HG02571 (cell line): ENCODE measurements at regions not wholly inside any gene's neighbourhood (a gene's known extent, or its start where the extent isn't known, plus 50 kb on each side); places are given as distances from the start of the nearest gene placed in this dataset.

Source experiments
- ATAC-seq: cut with Tn5 transposase; IDR thresholded peaks from one replicate; pipeline ENCODE4 v1.9.1; 2021; ENCODE audit warnings: mild to moderate bottlenecking, moderate library complexity; ENCODE audit not compliant: unreplicated experiment

- ATAC-seq, result no peak
These were observed 366.7 kb downstream of the THBS2 start for GRCh38 chr6:168886964-168887363.

DNA sequence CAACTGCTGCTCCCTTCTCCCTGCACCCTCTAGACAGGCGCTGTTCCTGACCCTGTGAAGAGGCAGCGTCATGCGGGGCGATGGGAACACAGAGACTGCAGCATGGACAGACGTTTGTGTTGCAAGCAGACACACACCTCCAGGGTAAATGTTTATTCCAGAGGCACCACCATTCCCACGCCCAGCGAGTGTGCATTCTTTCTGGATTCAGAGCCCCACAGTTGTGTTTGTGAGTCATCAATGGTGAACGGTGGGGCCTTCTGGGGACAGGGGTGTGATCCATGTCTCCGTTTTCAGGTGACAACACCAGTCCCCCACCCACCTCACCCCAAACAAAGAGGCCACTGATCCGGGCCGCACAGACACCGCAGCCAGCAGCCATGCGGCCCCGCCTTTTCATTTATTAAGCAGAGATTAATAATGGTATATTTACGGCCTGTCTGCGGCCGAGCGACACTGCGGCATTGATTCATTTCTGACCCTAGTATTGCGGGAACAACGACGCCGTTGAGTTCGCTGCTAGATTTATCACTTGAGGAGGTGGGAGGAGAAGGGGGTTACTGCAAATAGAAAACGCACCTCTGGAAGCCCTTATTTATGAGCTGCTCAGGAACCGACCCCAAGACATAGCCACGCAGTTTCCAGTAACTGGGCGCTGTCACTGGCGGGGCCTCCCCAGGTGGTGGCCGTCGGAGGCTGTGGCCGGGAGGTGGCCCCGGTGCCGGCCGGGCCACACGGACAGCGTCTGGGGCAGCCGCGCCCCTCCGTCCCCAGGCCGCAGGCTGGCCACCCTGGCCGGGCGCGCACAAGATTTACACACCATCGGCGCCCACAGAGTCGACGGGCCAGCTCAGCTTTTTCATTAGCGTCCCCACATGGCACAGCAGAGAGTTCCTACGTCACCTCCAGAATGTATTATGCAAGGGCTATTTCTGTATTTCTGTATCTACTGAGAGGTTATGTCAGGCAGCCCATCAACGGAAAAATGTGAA lies 367.6 kb downstream of the THBS2 start:
- no peak for ATAC-seq

- ATAC-seq, result no peak
These were observed 368.4 kb downstream of the THBS2 start for GRCh38 chr6:168885196-168885595.

DNA sequence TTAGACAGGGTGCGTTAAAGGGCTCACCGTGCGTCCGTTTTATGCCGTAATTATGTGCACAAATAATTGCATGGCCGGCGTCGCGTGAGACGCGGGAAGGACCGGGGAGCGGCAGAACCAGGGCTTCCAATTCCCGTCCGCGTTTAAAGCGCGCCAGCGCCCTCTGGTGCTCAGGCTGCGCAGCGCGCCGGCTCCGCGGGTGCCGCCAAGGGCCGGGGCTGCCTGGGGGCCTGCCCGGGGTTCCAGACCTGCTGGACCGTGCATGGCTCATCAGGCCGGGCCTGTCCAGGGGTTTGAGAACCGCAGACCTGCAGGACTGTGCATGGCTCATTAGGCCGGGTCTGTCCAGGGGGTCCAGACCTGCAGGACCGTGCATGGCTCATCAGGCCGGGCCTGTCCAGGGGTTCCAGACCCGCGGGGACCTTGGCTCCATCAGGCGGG lies 369.0 kb downstream of the THBS2 start:
- no peak for ATAC-seq

GRCh38 chr6:168884050-168884645 lies 369.5 kb downstream of the THBS2 start:
- no peak for ATAC-seq

DNA sequence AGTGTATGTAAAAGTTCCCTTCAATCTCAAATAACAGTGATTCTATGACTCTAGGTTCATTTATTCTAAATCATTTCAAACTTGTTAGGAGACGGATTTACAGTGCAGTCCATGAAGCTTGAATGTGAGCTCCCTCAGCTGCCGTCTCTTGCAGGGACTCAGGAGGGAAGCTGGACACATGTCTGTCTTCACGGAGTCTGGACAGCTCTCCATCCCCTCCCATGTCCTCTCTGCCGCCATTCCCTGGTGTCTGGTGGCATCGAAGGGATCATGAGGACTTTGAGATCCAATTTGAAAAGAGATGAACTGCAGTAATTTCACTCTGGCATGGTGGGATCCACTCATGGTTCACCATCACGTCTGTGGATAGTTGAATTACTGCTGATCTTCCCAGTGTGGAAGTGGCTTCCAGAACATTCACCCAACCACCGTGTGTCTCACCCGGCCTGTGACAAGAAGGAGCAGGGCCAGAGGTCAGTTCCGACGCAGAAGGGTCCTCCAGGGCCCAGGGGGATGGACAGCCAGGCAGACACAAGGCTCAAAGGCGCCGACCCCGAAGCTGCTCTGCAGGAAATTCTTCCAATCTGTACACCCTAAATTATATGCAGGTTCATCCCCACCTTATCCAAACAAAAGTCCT lies 370.1 kb downstream of the THBS2 start:
- ATAC-seq, result no peak

DNA sequence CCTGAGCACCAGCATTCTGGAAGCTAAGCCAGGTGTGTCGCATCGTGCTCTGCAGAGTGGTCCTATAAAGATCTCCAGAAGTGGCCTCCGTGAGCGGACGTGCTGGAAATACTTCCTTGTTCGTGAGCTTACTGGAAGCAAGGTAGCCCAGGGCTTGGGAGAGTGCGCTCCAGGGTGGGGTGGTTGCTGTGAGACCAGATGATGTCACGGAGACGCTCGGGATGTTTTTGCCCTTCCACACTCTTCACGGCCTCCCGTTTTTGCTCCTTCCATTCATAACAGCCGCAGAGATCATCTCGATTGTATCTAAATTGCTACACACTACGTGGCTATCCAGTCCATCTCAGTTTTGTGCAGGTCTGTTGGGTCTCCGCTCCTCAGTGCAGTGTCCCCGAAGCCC lies 373.4 kb downstream of the THBS2 start:
- ATAC-seq, result no peak

- no peak for ATAC-seq
These were observed 375.8 kb downstream of the THBS2 start for GRCh38 chr6:168877821-168878282.

- no peak for ATAC-seq
These were observed 376.7 kb downstream of the THBS2 start for GRCh38 chr6:168876956-168877355.

- ATAC-seq, result no peak
These were observed 377.7 kb downstream of the THBS2 start for GRCh38 chr6:168875811-168876576.

DNA sequence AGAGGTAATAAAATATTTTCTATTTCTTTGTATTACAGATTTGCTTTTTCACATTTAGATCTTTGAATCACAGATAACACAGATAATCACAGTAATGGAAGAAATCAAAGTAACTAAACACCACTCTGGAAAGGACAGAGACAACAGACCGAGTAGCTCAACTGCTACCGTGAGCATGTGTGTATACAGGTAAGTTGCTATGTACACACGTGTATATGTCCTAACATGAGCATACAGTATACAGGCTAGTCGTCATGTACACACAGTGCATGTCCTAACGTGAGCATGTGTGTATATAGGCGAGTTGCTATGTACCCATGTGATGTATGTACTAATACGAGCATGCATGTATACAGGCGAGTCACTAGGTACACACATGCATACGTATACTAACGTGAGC lies 379.0 kb downstream of the THBS2 start:
- no peak for ATAC-seq

DNA sequence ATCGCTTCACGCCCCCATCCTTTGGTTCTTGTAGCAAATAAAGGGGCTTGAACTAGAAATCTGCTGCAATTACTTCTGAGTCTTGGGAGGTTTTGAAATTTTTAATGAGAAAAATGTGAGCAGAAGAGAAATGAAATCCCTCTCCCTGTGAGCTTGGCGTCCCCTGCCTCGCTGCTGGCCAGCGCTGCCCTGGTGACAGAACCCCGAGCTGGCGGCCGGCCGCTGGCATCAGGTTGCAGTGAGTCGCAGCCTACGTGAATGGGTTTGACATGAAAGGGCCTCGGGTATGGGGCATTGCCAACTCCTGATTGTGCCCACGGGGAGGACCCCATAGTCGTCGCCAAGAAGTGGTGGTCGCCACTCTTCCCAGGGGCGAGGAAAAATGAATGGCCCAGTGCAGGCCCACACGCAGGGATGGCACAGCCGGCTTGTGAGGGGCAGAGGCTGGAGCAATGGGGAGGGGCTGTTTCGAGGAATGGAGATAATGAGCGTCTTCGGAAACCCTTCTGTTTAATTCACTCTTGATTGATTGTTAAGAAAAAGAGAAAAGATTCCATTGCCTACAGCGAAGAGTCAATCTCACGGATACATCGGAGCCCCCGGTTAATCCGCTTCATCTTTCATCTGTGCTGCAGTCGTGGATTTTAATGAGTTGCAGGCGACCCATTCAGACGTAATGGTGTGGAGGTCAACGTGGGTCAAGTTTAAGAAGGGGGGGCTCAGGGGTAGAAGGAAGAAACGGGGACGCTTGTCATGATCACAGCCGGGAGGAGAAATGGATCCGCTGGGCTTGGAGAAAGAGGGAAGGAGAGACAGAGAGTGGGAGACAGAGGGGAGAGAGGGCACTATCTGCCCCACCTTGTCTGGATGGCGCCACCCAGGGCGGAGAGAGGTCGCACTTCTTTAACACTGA lies 380.1 kb downstream of the THBS2 start:
- no peak for ATAC-seq

DNA sequence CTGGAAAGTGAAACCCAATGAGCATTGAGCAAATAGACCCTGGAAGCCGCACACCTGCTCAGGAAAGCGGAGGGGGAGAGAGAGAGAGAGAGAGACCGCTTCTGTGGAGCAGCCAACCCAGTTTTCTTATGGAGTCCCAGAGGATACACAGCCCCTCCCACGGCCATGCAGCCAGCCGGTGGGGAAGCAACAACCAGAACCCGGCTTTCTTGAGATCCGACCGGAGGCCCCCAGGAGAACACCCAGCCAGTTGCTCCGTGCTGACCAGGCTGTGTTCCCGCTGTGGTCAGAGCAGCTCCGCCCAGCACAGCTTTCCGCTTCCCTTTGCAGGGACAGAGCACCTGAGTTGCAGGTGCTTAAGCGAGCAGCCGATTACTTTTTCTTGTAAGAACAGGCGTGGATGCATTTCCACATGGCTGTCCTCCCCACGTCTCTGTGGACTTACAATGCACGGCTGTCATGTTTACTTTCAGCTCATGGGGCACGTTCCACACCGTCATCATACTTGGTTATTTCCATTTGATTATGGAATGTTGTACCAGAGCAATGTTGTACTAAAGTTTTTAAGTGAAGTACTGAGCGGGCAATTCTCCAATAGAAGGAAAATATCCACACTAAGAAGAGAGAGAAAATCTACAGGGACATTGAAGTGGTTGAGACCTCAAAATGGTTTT lies 381.9 kb downstream of the THBS2 start:
- no peak for ATAC-seq

DNA sequence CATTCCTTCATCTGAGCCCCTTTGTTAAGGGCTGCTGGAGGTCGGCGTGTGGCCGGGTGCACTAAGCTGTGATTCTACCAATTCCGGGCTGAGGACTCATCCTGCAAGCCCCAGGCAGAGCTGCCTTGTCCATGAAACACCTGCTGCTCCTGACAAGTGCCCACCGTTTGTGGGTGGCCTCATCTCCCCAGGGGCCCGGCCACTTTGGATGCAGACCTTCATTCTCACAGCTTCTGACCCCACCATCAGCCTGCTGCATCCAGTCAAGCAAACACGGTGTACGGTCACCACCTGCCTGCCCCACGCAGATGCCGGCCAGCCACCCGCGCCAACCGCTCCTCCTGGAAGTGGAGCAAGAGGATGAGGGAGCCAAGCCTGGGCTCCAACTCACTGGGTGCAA lies 382.7 kb downstream of the THBS2 start:
- no peak for ATAC-seq

- ATAC-seq, result no peak
These were observed 386.2 kb downstream of the THBS2 start for GRCh38 chr6:168867247-168868102.

DNA sequence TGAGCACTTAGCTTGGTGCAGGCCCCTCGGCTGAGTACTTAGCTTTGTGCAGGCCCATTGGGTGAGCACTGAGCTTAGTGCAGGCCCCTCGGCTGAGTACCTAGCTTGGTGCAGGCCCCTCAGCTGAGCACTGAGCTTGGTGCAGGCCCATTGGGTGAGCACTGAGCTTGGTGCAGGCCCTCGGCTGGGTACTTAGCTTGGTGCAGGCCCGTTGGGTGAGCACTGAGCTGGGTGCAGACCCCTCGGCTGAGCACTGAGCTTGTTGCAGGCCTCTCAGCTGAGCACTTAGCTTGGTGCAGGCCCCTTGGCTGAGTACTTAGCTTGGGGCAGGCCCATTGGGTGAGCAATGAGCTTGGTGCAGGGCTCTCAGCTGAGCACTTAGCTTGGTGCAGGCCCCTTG lies 387.1 kb downstream of the THBS2 start:
- ATAC-seq, result no peak

- ATAC-seq, result no peak
These were observed 388.1 kb downstream of the THBS2 start for GRCh38 chr6:168865522-168865921.
